ENCODE measurements at regions not wholly inside any gene's neighbourhood (a gene's known extent, or its start where the extent isn't known, plus 50 kb on each side); places are given as distances from the start of the nearest gene placed in this dataset.

GRCh38 chr10:124256151-124256550, 162.6 kb downstream of the OAT start:
- no peak for TF ChIP-seq POLR2A (IDR thresholded peaks at IDR 0.05)
- TF ChIP-seq POLR2AphosphoS5 (IDR thresholded peaks at IDR 0.05; ENCODE audit: insufficient read depth in 1 of 2, low read depth in 1 of 2) = no peak
- no peak for TF ChIP-seq CTCF (IDR thresholded peaks at IDR 0.05)
